ENCODE measurements at regions not wholly inside any gene's neighbourhood (a gene's known extent, or its start where the extent isn't known, plus 50 kb on each side); places are given as distances from the start of the nearest gene placed in this dataset.

- Histone ChIP-seq H3K79me1 (ENCODE audit: low read depth, low read length) (no peaks in the 10 kb centered on the region), H3K4me1 (ENCODE audit: control insufficient read depth in 2 of 2, insufficient read depth in 1 of 2, low read depth in 1 of 2, low read length in 2 of 2) (no peaks in the 10 kb centered on the region), H4K8ac (ENCODE audit: low read depth, low read length) (no peak overlapping the region), H2AFZ (ENCODE audit: low read length) (no peak overlapping the region), H4K91ac (ENCODE audit: low read depth, low read length, poor library complexity) (no peak overlapping the region), H2AK5ac (ENCODE audit: low read depth, low read length) (no peak overlapping the region), H3K18ac (ENCODE audit: low read length) (no peak overlapping the region), H2BK12ac (ENCODE audit: low read length) (no peak overlapping the region), H3K4me3 (ENCODE audit: low read length in 2 of 2) (no peak overlapping the region), H3K36me3 (replicated peaks in 1 of 2; ENCODE audit: control insufficient read depth in 2 of 2, insufficient read depth in 2 of 2, low read length in 2 of 2) (no peaks in the 10 kb centered on the region), H3K27ac (replicated peaks; ENCODE audit: low read length) (no peak overlapping the region), H2BK120ac (ENCODE audit: low read depth, low read length) (no peak overlapping the region), H3K4ac (ENCODE audit: low read length) (no peak overlapping the region), H3K9ac (ENCODE audit: low read depth, low read length, poor library complexity) (no peak overlapping the region), H3K27me3 (ENCODE audit: control insufficient read depth in 3 of 3, insufficient read depth in 3 of 3, low read depth in 1 of 3, low read length in 3 of 3) (no peaks in the 10 kb centered on the region), H3K14ac (ENCODE audit: low read length) (no peak overlapping the region), H3K23ac (ENCODE audit: low read depth, low read length, poor library complexity) (no peak overlapping the region), H3K9me3 (replicated peaks in 1 of 2; ENCODE audit: control insufficient read depth in 2 of 2, insufficient read depth in 1 of 2, low read depth in 1 of 2, low read length in 2 of 2) (no peaks in the 10 kb centered on the region), H2BK15ac (ENCODE audit: low read length) (no peak overlapping the region), H3K4me2 (ENCODE audit: insufficient read depth, low read length, poor library complexity, severe bottlenecking) (no peak overlapping the region), H2BK5ac (ENCODE audit: low read length) (no peak overlapping the region)
- no CpG with 5 or more reads among the region's 1 CpG for WGBS, 2 donors (ENCODE audit: extremely low coverage in 2 of 2, insufficient read length in 2 of 2, insufficient replicate concordance in 1 of 2)
- no peak for DNase-seq (ENCODE audit: low spot score)
Observed at GRCh38 chr11:111162305-111162704, 83.2 kb upstream of the POU2AF2 start.

GRCh38 chr11:111157571-111157970, 88.0 kb upstream of the POU2AF2 start:
- H3K23ac ChIP-seq (ENCODE audit: low read depth, low read length, poor library complexity): no peak overlapping the region
- H2BK12ac ChIP-seq (ENCODE audit: low read length): no peak overlapping the region
- H2BK120ac ChIP-seq (ENCODE audit: low read depth, low read length): no peak overlapping the region
- H2BK15ac ChIP-seq (ENCODE audit: low read length): no peak overlapping the region
- no peaks in the 10 kb centered on the region for H3K36me3 ChIP-seq (replicated peaks in 1 of 2; ENCODE audit: control insufficient read depth in 2 of 2, insufficient read depth in 2 of 2, low read length in 2 of 2)
- H3K79me1 ChIP-seq (ENCODE audit: low read depth, low read length): no peaks in the 10 kb centered on the region
- H2AFZ ChIP-seq (ENCODE audit: low read length): no peak overlapping the region
- WGBS, 2 donors (ENCODE audit: extremely low coverage in 2 of 2, insufficient read length in 2 of 2, insufficient replicate concordance in 1 of 2): no CpG with 5 or more reads among the region's 11 CpGs
- H4K91ac ChIP-seq (ENCODE audit: low read depth, low read length, poor library complexity): no peak overlapping the region
- H3K18ac ChIP-seq (ENCODE audit: low read length): no peak overlapping the region
- H3K27ac ChIP-seq (replicated peaks; ENCODE audit: low read length): no peak overlapping the region
- no peak overlapping the region for H2AK5ac ChIP-seq (ENCODE audit: low read depth, low read length)
- no peak overlapping the region for H3K14ac ChIP-seq (ENCODE audit: low read length)
- no peak overlapping the region for H3K4ac ChIP-seq (ENCODE audit: low read length)
- H3K9ac ChIP-seq (ENCODE audit: low read depth, low read length, poor library complexity): no peak overlapping the region
- no peak for DNase-seq (ENCODE audit: low spot score)
- H3K4me1 ChIP-seq (ENCODE audit: control insufficient read depth in 2 of 2, insufficient read depth in 1 of 2, low read depth in 1 of 2, low read length in 2 of 2): no peaks in the 10 kb centered on the region
- no peak overlapping the region for H3K4me2 ChIP-seq (ENCODE audit: insufficient read depth, low read length, poor library complexity, severe bottlenecking)
- no peak overlapping the region for H4K8ac ChIP-seq (ENCODE audit: low read depth, low read length)
- no peak overlapping the region for H3K4me3 ChIP-seq (ENCODE audit: low read length in 2 of 2)
- no peaks in the 10 kb centered on the region for H3K27me3 ChIP-seq (ENCODE audit: control insufficient read depth in 3 of 3, insufficient read depth in 3 of 3, low read depth in 1 of 3, low read length in 3 of 3)
- no peak overlapping the region for H2BK5ac ChIP-seq (ENCODE audit: low read length)
- H3K9me3 ChIP-seq (replicated peaks in 1 of 2; ENCODE audit: control insufficient read depth in 2 of 2, insufficient read depth in 1 of 2, low read depth in 1 of 2, low read length in 2 of 2): no peaks in the 10 kb centered on the region

GRCh38 chr11:111155021-111155420, 90.5 kb upstream of the POU2AF2 start:
- Histone ChIP-seq H3K4me1 (ENCODE audit: control insufficient read depth in 2 of 2, insufficient read depth in 1 of 2, low read depth in 1 of 2, low read length in 2 of 2) (no peaks in the 10 kb centered on the region), H4K91ac (ENCODE audit: low read depth, low read length, poor library complexity) (no peak overlapping the region), H3K4ac (ENCODE audit: low read length) (no peak overlapping the region), H3K27ac (replicated peaks; ENCODE audit: low read length) (no peak overlapping the region), H3K4me3 (ENCODE audit: low read length in 2 of 2) (no peak overlapping the region), H3K4me2 (ENCODE audit: insufficient read depth, low read length, poor library complexity, severe bottlenecking) (no peak overlapping the region), H3K27me3 (ENCODE audit: control insufficient read depth in 3 of 3, insufficient read depth in 3 of 3, low read depth in 1 of 3, low read length in 3 of 3) (no peaks in the 10 kb centered on the region), H2BK12ac (ENCODE audit: low read length) (no peak overlapping the region), H2AFZ (ENCODE audit: low read length) (no peak overlapping the region), H3K9me3 (replicated peaks in 1 of 2; ENCODE audit: control insufficient read depth in 2 of 2, insufficient read depth in 1 of 2, low read depth in 1 of 2, low read length in 2 of 2) (no peaks in the 10 kb centered on the region), H2AK5ac (ENCODE audit: low read depth, low read length) (no peak overlapping the region), H3K14ac (ENCODE audit: low read length) (no peak overlapping the region), H3K79me1 (ENCODE audit: low read depth, low read length) (no peaks in the 10 kb centered on the region), H3K23ac (ENCODE audit: low read depth, low read length, poor library complexity) (no peak overlapping the region), H2BK5ac (ENCODE audit: low read length) (no peak overlapping the region), H2BK15ac (ENCODE audit: low read length) (no peak overlapping the region), H3K18ac (ENCODE audit: low read length) (no peak overlapping the region), H3K36me3 (replicated peaks in 1 of 2; ENCODE audit: control insufficient read depth in 2 of 2, insufficient read depth in 2 of 2, low read length in 2 of 2) (no peaks in the 10 kb centered on the region), H2BK120ac (ENCODE audit: low read depth, low read length) (no peak overlapping the region), H4K8ac (ENCODE audit: low read depth, low read length) (no peak overlapping the region), H3K9ac (ENCODE audit: low read depth, low read length, poor library complexity) (no peak overlapping the region)
- WGBS, 2 donors (ENCODE audit: extremely low coverage in 2 of 2, insufficient read length in 2 of 2, insufficient replicate concordance in 1 of 2): no CpG with 5 or more reads among the region's 2 CpGs
- DNase-seq (ENCODE audit: low spot score): no peak

- no peaks in the 10 kb centered on the region for H3K27me3 ChIP-seq (ENCODE audit: control insufficient read depth in 3 of 3, insufficient read depth in 3 of 3, low read depth in 1 of 3, low read length in 3 of 3)
- no peaks in the 10 kb centered on the region for H3K36me3 ChIP-seq (replicated peaks in 1 of 2; ENCODE audit: control insufficient read depth in 2 of 2, insufficient read depth in 2 of 2, low read length in 2 of 2)
- H4K91ac ChIP-seq (ENCODE audit: low read depth, low read length, poor library complexity): no peak overlapping the region
- H2BK15ac ChIP-seq (ENCODE audit: low read length): no peak overlapping the region
- H2BK12ac ChIP-seq (ENCODE audit: low read length): no peak overlapping the region
- no CpG with 5 or more reads among the region's 2 CpGs for WGBS, 2 donors (ENCODE audit: extremely low coverage in 2 of 2, insufficient read length in 2 of 2, insufficient replicate concordance in 1 of 2)
- H3K14ac ChIP-seq (ENCODE audit: low read length): no peak overlapping the region
- no peak overlapping the region for H3K4me3 ChIP-seq (ENCODE audit: low read length in 2 of 2)
- no peak overlapping the region for H3K4me2 ChIP-seq (ENCODE audit: insufficient read depth, low read length, poor library complexity, severe bottlenecking)
- no peak overlapping the region for H2AFZ ChIP-seq (ENCODE audit: low read length)
- no peak overlapping the region for H3K18ac ChIP-seq (ENCODE audit: low read length)
- no peak overlapping the region for H2AK5ac ChIP-seq (ENCODE audit: low read depth, low read length)
- no peak overlapping the region for H3K4ac ChIP-seq (ENCODE audit: low read length)
- no peak overlapping the region for H4K8ac ChIP-seq (ENCODE audit: low read depth, low read length)
- DNase-seq (ENCODE audit: low spot score): no peak
- no peak overlapping the region for H2BK120ac ChIP-seq (ENCODE audit: low read depth, low read length)
- H3K9me3 ChIP-seq (replicated peaks in 1 of 2; ENCODE audit: control insufficient read depth in 2 of 2, insufficient read depth in 1 of 2, low read depth in 1 of 2, low read length in 2 of 2): no peaks in the 10 kb centered on the region
- no peak overlapping the region for H3K27ac ChIP-seq (replicated peaks; ENCODE audit: low read length)
- no peaks in the 10 kb centered on the region for H3K4me1 ChIP-seq (ENCODE audit: control insufficient read depth in 2 of 2, insufficient read depth in 1 of 2, low read depth in 1 of 2, low read length in 2 of 2)
- no peak overlapping the region for H2BK5ac ChIP-seq (ENCODE audit: low read length)
- H3K23ac ChIP-seq (ENCODE audit: low read depth, low read length, poor library complexity): no peak overlapping the region
- no peaks in the 10 kb centered on the region for H3K79me1 ChIP-seq (ENCODE audit: low read depth, low read length)
- no peak overlapping the region for H3K9ac ChIP-seq (ENCODE audit: low read depth, low read length, poor library complexity)
Observed at GRCh38 chr11:111153194-111153593, 92.3 kb upstream of the POU2AF2 start.

All from neuronal stem cell (in vitro differentiated cells).